HepG2 (cell line): ENCODE measurements at regions not wholly inside any gene's neighbourhood (a gene's known extent, or its start where the extent isn't known, plus 50 kb on each side); places are given as distances from the start of the nearest gene placed in this dataset.

Experiments
- ATAC-seq: fragments of 200-7000 bp; cut with Tn5 transposase; 3 replicates; pipeline ENCODE4 v1.9.1; 2020; ENCODE audit warnings: mild to moderate bottlenecking, moderate library complexity
- BruUV-seq: library from RNA; stranded (reverse); fragments of 400-500 nt; replicated peaks from 2 replicates; lab custom pipeline; 2021; lab: Mats Ljungman, UMichigan
- CTCF ChIA-PET: fragments of 300-600 bp; formaldehyde crosslinking; extraction: SDS; loops from one replicate; lab custom pipeline; 2021; ENCODE audit warnings: low total read pairs, inconsistent platforms, low intra/inter-chr PET ratio; lab: Yijun Ruan, JAX
- POLR2A ChIA-PET: fragments of 350-600 bp; sonication (Branson Sonifier 250); formaldehyde crosslinking; loops from one replicate; lab custom pipeline; 2020; ENCODE audit warnings: antibody characterized with exemption, inconsistent platforms; lab: Yijun Ruan, JAX
- DNase-seq: peaks from one replicate; pipeline ENCODE4 v3.0.0-alpha.2; 2015; ENCODE audit warnings: low spot score
- FAIRE-seq: peaks from 3 replicates; lab custom pipeline; 2011; peaks lifted over from hg19 to GRCh38; lab: Jason Lieb, UNC
- H2AFZ ChIP-seq: one replicate; pipeline ENCODE4 v1.6.1; 2011; ENCODE audit warnings: low read length, inconsistent platforms
- H3K27ac ChIP-seq: fragments of 300-600 bp; 3 replicates; pipeline ENCODE4 v1.8.0; 2011; ENCODE audit warnings: mixed run types, mild to moderate bottlenecking, mixed read lengths, low read length, inconsistent platforms; ENCODE audit not compliant: insufficient read depth; ENCODE audit errors: extremely low read length
- H3K27me3 ChIP-seq, 2 experiments: fragments of 200-600 bp in 1 of 2; 2 replicates in 1 of 2; 3 replicates in 1 of 2; pipeline versions ENCODE4 v1.6.0 to v1.8.0; 2011; ENCODE audit warnings: low read length in 2 of 2, mild to moderate bottlenecking in 2 of 2, moderate library complexity in 2 of 2, inconsistent platforms in 1 of 2; ENCODE audit not compliant: insufficient read depth in 2 of 2, control insufficient read depth in 1 of 2
- H3K36me3 ChIP-seq, 2 experiments: fragments of 200-600 bp in 1 of 2; replicated peaks in 1 of 2; 2 replicates in 1 of 2; 3 replicates in 1 of 2; pipeline versions ENCODE4 v1.5.1 to v1.8.0; 2011; ENCODE audit warnings: low read length in 2 of 2, inconsistent platforms in 1 of 2; ENCODE audit not compliant: insufficient read depth in 2 of 2, control insufficient read depth in 1 of 2
- H3K4me1 ChIP-seq: 2 replicates; pipeline ENCODE4 v1.5.1; 2012; ENCODE audit warnings: low read length, inconsistent platforms; ENCODE audit not compliant: insufficient read depth
- H3K4me2 ChIP-seq: 2 replicates; pipeline ENCODE4 v1.6.0; 2011; ENCODE audit warnings: low read depth, low read length, inconsistent platforms
- H3K4me3 ChIP-seq, 3 experiments: fragments of 200-600 bp in 1 of 3; sonication (generic), shearing (Covaris generic) in 1 of 3; replicated peaks in 1 of 3; 2 replicates each; pipeline ENCODE4 v1.5.1; 2011 to 2016; ENCODE audit warnings: low read length in 3 of 3, inconsistent platforms in 2 of 3, low read depth in 2 of 3, mild to moderate bottlenecking in 2 of 3, control low read depth in 1 of 3, mixed read lengths in 1 of 3; ENCODE audit not compliant: insufficient read depth in 1 of 3
- H3K79me2 ChIP-seq: one replicate; pipeline ENCODE4 v1.6.1; 2011; ENCODE audit warnings: low read length, inconsistent platforms; ENCODE audit not compliant: insufficient read depth
- H3K9ac ChIP-seq: 2 replicates; pipeline ENCODE4 v1.6.0; 2011; ENCODE audit warnings: mild to moderate bottlenecking, low read depth, low read length, inconsistent platforms; ENCODE audit not compliant: insufficient read depth
- H3K9me3 ChIP-seq: 2 replicates; pipeline ENCODE4 v1.5.1; 2012; ENCODE audit warnings: mild to moderate bottlenecking, low read length
- H4K20me1 ChIP-seq: 2 replicates; pipeline ENCODE4 v1.6.0; 2011; ENCODE audit warnings: inconsistent platforms, mild to moderate bottlenecking, low read length, moderate library complexity; ENCODE audit not compliant: insufficient read depth
- ETV5 ChIP-seq: IDR thresholded peaks from 2 replicates; pipeline ENCODE4 v1.6.1; 2018; ENCODE audit warnings: missing biosample characterization, missing genetic modification reagents, inconsistent platforms, borderline replicate concordance
- RNF2 ChIP-seq: fragments of 450-650 bp; conservative IDR thresholded peaks from 2 replicates; pipeline ENCODE4 v1.6.1; 2016; ENCODE audit warnings: low read depth
- SOX13 ChIP-seq, 3 experiments: fragments of 450-650 bp in 1 of 3; sonication (generic) in 1 of 3; formaldehyde crosslinking in 1 of 3; IDR thresholded peaks in 2 of 3; conservative IDR thresholded peaks in 1 of 3; 2 replicates each; pipeline versions ENCODE4 v1.5.0 to v1.6.1; 2016 to 2020; ENCODE audit warnings: antibody characterized with exemption in 1 of 3, mild to moderate bottlenecking in 1 of 3, missing compliant biosample characterization in 1 of 3, missing genetic modification reagents in 1 of 3, moderate library complexity in 1 of 3
- ZBTB1 ChIP-seq: sonication (generic); formaldehyde crosslinking; IDR thresholded peaks from 2 replicates; pipeline ENCODE4 v1.4.0; 2020; ENCODE audit warnings: missing genetic modification reagents, borderline replicate concordance
- ZNF329 ChIP-seq: sonication (generic); formaldehyde crosslinking; IDR thresholded peaks from 2 replicates; pipeline ENCODE4 v1.9.0; 2021; ENCODE audit warnings: low read depth, mild to moderate bottlenecking, missing genetic modification reagents
- ZNF350 ChIP-seq: sonication (generic); formaldehyde crosslinking; IDR thresholded peaks from 2 replicates; pipeline ENCODE4 v1.4.0; 2020; ENCODE audit warnings: mild to moderate bottlenecking, low read depth, missing genetic modification reagents, borderline replicate concordance
- WGBS: methylation state at CpG from one replicate; pipeline ENCODE4 v1.1.6; 2017; ENCODE audit warnings: low lambda C conversion rate; 5-methylcytosine and 5-hydroxymethylcytosine counted together
- in situ Hi-C: cut with HindIII; loops from 2 replicates; pipeline ENCODE4 v1.10.0; 2017; ENCODE audit warnings: low pct_unique_long_range_greater_than_20kb; ENCODE audit not compliant: extremely low pct_ligation_motif_present
- intact Hi-C: fragments of 100-400 bp; cut with micrococcal nuclease; formaldehyde crosslinking; loops from one replicate; pipeline ENCODE4 v1.10.0; 2022; ENCODE audit not compliant: unreplicated experiment
- TF ChIP-seq, protein P1 (sequence below): sonication (generic); formaldehyde crosslinking; IDR thresholded peaks from 2 replicates; pipeline ENCODE4 v1.4.0; 2020; ENCODE audit warnings: missing genetic modification reagents, borderline replicate concordance
- TF ChIP-seq, protein P2 (sequence below): IDR thresholded peaks from 2 replicates; pipeline ENCODE4 v1.6.1; 2012; ENCODE audit warnings: inconsistent platforms
- TF ChIP-seq, protein P3 (sequence below): sonication (generic); formaldehyde crosslinking; IDR thresholded peaks from 2 replicates; pipeline ENCODE4 v1.8.1; 2023; ENCODE audit warnings: mild to moderate bottlenecking, missing genetic modification reagents

DNA sequence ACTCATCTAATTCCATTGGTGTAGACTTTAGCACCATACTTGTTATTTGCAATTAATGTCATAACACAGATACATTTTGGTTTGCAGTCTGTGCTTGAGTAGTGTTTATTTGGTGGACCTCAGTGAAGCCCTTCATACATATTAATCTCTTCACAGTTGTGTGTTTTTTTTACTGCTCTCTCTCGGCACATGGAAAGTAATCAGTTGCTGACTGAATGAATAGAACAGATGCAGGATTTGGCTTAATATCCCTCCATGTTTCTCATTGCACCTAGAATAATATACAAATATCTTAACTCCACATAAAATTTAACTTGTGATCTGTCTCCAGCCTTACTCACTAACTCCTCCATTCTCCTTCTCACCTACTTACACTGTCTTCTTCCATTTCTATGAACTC, 319.1 kb downstream of the DMRT2 start:
- FAIRE-seq, result no peak
- 0% methylated on average over 1 of the region's 1 CpG for WGBS
- H4K20me1 ChIP-seq, result no peaks in the 10 kb centered on the region
- no peaks in the 10 kb centered on the region for H3K9me3 ChIP-seq
- ATAC-seq, result no peak
- H3K9ac ChIP-seq, result no peak overlapping the region
- H3K36me3 ChIP-seq, result no peaks in the 10 kb centered on the region
- no peak for DNase-seq
- H3K79me2 ChIP-seq, result no peaks in the 10 kb centered on the region
- no peak overlapping the region for H2AFZ ChIP-seq
- H3K4me1 ChIP-seq, result no peaks in the 10 kb centered on the region
- in situ Hi-C loops (no loop called here), intact Hi-C loops (no loop called here)
- no peak overlapping the region for H3K27ac ChIP-seq
- CTCF ChIA-PET, result no interaction called here
- POLR2A ChIA-PET, result no interaction called here
- H3K27me3 ChIP-seq, result no peaks in the 10 kb centered on the region
- H3K4me2 ChIP-seq, result no peak overlapping the region
- H3K4me3 ChIP-seq, result no peak overlapping the region
- no TSS peak for BruUV-seq
- no peak for TF ChIP-seq ZNF350
- no peak for TF ChIP-seq ETV5 (CRISPR knock-in tag)
- TF ChIP-seq ZBTB1, result no peak
- no peak for TF ChIP-seq RNF2
- no peak for TF ChIP-seq SOX13 (IDR thresholded peaks at IDR 0.05)
- TF ChIP-seq SOX13 (CRISPR knock-in tag; conservative IDR thresholded peaks at IDR 0.05 in 1 of 2, IDR thresholded peaks at IDR 0.05 in 1 of 2), result no peak
- TF ChIP-seq ZNF329 (CRISPR knock-in tag), result no peak
- TF ChIP-seq, protein P1, sequence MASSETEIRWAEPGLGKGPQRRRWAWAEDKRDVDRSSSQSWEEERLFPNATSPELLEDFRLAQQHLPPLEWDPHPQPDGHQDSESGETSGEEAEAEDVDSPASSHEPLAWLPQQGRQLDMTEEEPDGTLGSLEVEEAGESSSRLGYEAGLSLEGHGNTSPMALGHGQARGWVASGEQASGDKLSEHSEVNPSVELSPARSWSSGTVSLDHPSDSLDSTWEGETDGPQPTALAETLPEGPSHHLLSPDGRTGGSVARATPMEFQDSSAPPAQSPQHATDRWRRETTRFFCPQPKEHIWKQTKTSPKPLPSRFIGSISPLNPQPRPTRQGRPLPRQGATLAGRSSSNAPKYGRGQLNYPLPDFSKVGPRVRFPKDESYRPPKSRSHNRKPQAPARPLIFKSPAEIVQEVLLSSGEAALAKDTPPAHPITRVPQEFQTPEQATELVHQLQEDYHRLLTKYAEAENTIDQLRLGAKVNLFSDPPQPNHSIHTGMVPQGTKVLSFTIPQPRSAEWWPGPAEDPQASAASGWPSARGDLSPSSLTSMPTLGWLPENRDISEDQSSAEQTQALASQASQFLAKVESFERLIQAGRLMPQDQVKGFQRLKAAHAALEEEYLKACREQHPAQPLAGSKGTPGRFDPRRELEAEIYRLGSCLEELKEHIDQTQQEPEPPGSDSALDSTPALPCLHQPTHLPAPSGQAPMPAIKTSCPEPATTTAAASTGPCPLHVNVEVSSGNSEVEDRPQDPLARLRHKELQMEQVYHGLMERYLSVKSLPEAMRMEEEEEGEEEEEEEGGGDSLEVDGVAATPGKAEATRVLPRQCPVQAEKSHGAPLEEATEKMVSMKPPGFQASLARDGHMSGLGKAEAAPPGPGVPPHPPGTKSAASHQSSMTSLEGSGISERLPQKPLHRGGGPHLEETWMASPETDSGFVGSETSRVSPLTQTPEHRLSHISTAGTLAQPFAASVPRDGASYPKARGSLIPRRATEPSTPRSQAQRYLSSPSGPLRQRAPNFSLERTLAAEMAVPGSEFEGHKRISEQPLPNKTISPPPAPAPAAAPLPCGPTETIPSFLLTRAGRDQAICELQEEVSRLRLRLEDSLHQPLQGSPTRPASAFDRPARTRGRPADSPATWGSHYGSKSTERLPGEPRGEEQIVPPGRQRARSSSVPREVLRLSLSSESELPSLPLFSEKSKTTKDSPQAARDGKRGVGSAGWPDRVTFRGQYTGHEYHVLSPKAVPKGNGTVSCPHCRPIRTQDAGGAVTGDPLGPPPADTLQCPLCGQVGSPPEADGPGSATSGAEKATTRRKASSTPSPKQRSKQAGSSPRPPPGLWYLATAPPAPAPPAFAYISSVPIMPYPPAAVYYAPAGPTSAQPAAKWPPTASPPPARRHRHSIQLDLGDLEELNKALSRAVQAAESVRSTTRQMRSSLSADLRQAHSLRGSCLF (CRISPR knock-in tag), result no peak
- TF ChIP-seq, protein P2, sequence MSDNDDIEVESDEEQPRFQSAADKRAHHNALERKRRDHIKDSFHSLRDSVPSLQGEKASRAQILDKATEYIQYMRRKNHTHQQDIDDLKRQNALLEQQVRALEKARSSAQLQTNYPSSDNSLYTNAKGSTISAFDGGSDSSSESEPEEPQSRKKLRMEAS, result no peak
- TF ChIP-seq, protein P3, sequence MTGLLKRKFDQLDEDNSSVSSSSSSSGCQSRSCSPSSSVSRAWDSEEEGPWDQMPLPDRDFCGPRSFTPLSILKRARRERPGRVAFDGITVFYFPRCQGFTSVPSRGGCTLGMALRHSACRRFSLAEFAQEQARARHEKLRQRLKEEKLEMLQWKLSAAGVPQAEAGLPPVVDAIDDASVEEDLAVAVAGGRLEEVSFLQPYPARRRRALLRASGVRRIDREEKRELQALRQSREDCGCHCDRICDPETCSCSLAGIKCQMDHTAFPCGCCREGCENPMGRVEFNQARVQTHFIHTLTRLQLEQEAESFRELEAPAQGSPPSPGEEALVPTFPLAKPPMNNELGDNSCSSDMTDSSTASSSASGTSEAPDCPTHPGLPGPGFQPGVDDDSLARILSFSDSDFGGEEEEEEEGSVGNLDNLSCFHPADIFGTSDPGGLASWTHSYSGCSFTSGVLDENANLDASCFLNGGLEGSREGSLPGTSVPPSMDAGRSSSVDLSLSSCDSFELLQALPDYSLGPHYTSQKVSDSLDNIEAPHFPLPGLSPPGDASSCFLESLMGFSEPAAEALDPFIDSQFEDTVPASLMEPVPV (CRISPR knock-in tag), result no peak
